Stimulated activated CD4-positive, alpha-beta T cell treated with anti-CD3 and anti-CD28 coated beads, Interleukin-4, amount 100 ng/mL, for 4 hours (primary cell): ENCODE measurements at regions not wholly inside any gene's neighbourhood (a gene's known extent, or its start where the extent isn't known, plus 50 kb on each side); places are given as distances from the start of the nearest gene placed in this dataset.

Experiments used
- DNase-seq, 2 experiments: peaks; one replicate each; pipeline ENCODE4 v3.0.0-alpha.2; 2020

DNA sequence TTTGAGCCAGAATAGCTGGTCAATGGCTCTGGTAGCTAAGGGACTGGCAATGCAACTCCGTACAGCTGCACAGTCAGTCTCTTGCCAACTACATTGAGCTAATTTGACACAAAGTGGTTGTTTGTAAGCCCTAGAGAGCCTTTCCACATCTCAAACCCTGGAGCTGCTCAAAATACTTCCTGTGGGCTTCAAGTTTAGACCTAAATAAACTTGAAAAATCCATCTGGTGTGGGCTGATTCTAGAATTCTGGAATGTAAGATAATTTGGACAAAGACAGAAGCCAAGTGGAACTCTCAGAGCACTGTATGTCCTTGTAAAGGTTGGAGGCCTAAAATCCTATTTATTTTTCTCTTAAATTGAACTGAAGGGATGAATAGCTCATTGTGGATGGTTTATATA is 380.8 kb downstream of the SPRY1 start:
- DNase-seq: no peak

DNA sequence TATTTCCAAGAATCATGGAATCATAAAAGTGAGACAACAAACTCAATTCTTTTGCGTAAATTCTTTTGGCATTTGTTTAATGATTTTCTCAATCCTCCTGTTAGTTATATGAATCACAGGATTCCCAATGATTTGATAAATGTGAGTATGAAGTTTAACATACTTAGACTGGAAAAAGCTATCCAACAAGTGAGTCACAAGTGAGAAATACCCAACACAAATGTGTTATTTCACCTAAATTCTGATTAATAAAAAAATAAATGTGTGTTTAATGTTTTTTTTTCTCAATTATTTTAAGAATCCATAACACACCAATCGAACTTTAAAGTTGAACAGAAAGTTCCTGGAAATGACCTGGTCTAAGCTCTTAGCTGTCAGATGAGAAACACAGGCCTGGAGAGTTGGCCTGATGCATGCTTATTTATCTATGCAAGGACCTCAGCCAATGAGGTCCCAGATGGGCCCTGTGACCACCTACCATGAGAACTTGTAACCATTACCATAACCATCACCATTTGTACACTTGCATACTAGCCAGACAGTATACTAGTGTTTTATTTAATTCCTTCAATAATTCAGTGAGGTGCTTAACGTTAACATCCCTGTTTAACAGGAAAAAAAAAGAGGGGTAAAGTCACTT is 386.7 kb downstream of the SPRY1 start:
- DNase-seq: no peak

DNA sequence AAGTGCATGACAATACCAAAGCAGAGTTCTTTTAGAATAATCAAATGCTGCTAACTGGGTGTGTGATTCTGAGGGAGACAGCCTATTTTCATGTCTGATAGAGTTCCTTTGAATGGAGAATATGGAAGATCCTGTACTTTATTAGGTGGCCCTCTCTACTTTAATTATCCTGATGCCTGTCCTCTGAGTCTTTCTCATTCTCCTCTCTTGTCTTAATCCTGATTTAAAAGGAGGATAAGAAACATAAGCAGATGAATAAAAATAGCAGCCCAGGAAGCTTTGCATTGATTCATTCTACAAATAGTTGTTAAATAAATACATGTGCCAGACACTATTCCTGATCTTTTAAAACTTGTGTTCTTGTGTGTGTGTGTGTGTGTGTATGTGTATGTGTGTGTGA is 387.3 kb downstream of the SPRY1 start:
- DNase-seq: no peak

DNA sequence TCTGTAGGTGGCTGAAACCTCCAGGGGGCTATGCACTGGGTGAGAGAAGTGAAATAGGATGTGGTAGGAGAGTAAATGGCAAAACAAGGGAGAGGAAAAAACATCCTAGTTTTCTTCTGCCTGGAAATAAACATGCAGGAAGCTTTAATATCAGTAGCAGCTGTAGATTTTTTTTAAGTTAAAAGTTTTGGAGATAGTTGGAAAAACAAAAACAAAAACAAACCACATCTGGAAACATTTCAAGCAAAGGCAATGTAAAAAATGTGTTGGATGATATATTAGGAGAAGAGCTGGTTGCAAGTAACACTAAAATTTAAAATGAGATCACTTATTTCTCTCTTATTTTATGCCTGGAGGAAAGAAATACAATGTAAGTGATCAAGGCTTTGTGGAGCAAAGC is 388.0 kb downstream of the SPRY1 start:
- DNase-seq: no peak

DNA sequence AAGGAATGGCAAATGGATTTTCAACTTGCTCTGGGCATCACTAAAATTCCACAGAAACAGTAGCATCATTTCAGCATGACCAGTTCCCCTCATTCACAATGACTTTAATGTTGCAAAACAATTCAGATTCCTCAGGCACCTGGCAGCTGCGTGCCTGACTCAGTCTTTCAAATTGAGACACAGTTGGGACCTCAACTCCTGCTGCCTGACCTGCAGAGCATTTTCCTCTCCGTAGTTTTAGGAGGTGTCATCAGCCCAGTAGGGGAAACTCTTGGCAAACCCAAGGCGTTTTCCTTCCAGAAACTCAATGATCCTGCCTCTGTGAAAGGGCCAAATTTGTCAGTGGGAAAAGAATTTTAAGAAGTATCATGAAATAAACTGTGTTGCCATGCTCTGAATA is 388.9 kb downstream of the SPRY1 start:
- no peak for DNase-seq

DNA sequence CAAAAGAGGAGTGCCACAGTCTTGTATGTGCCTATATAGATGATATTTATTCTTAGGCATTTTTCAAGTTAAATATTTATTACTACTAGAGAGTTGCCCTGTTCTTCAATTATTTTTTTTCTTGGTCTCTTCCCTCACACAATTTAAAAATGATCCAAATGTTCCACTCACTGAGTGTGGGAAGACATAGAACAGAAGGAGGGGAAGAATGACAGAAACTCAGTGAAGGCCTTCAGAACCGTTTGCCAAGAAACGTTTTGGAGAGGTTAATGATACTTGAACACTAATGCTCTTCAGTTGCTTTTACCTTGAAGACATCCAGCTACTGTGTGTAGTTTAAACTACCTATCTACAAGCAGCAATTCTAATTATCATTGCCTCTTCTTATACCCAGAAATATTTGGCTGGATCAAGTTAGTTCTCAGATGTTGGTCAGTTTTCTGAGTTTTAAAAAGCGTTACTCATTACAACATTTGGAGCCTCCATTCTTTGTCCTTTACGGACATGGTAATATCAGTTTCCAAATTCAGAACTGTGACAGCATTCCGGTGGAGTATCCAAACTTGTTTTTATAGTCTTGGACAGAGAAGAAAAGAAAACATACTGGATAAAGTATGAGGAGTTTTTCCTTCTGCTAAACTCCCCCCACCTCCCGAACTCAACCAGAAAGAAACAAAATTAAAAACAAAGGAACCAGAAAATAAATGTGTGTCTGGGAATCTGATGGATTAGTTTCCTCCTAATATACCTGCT is 389.7 kb downstream of the SPRY1 start:
- DNase-seq: no peak

DNA sequence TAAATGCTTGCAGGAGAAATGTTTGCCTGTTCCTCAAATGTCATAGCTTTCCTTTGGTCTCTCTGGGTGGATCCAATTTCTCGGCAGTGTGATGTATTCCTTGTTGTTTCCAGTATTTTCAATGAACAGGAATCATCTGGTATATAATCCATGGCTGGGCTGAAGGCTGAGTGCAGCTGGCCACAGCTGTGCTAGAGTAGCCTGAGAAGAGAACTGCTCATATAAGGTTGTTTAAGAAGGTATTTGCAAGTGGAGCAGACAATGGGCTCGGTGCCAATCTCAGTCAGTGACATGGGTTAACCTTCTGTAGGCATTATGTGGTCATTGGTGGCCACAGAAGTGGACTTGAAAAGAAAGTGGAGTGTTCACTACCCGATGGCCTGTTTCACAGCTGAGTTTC is 390.3 kb downstream of the SPRY1 start:
- no peak for DNase-seq

DNA sequence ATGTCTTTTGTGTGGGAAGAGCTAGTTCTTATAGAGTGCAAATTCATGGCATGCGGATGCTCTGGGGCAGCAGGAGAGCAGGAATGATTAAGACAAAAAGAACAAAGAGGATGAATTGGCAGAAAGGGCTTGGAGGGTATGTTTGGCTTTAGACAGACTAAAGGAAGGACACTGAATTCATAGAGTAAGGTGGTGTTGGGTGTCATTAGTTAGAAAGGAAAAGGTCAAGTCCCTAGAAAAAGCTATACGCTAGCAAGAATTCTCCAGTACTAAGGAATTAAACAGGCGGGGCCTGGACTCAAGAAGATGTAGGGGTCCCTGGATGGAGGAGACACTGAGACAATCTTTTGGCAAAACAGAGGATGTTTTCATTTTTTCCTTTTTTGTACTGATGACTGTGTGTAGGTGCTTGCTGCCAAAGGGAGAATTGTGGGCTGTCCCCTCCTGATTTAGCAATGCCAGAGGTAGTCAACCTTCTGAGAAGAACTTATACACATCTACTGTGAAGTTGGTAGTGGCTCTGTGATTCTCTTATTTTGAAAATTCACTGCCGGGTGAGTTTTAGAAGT is 391.0 kb downstream of the SPRY1 start:
- DNase-seq: no peak

DNA sequence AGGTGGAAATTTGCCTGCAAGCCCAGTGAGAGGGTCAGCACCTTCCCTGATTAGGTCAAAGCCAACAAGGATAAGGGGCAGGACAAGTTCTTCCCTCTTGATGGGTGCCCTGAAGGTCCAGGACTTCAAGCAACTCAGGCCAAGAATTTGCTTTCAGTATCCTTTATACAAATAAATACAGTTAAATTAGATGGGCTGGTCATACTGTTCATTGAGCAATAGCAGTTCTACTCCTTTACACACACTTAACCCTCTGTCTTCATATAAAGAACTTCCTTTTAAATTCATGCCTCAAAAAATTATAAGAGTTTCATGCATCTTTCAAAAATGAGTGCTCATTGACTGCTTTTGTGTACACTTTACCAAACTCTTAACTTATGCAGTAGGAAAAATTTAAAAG is 392.0 kb downstream of the SPRY1 start:
- DNase-seq: no peak

DNA sequence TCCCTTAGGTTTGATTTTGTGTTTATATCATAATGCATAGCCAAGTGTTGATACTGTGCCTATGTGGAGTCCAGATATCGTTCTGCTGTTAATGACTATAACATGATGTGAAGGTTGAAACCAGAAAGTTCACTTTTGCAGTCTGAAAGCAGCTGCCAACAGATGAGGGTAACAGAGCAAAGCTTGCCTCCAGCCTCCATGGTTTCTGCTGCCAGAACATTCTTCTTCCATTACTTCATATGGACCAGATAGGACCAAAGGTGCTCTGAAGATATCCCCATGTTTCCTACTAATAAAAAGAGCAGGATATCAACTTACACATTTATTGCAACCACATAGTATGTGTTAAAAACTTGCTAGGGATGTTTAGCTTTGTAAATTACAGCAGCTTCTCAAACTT is 394.1 kb downstream of the SPRY1 start:
- DNase-seq: no peak

DNA sequence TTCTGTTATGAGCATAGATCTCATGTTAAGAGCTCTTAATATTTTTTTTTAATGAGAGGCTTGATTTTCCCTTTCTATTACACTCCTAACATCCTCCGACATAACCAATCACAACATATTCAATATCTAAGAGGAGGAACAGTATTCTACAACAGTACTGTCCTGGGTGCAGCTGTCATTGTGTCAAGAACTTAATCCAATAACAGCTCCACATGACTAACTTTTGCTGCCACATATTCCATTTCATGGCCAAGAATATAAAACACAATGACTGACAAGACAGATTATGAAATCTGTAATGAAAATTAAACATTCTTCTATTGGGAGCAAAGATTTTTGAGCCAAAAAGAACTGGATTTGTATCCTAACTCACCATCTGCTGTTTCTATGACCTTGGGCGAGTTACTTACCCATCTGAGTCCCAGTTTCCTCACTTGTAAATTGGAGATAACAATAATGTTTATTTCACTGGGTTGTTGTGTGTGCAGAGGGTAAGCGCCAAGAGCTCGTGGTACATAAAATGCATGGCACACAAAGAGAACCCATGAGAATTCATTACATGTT is 405.6 kb downstream of the SPRY1 start:
- DNase-seq: no peak

DNA sequence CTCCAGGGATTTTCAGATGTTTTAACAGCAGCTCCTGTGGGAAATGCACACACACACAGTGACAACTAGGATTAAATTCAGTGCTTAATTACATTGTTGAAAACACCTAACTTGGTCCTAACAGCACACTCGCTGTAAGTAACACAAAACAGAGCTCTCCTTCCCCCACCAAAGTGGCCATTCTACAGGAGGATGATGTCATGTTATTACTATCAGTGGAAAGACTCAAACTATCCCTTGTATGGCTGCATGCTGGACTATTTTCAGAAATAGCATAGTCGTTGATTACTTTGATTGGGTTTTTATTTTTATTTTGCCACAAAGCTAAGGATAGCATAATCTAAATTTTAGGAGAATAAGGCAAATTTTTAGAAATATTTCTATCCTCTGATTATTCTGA is 406.3 kb downstream of the SPRY1 start:
- DNase-seq: no peak

DNA sequence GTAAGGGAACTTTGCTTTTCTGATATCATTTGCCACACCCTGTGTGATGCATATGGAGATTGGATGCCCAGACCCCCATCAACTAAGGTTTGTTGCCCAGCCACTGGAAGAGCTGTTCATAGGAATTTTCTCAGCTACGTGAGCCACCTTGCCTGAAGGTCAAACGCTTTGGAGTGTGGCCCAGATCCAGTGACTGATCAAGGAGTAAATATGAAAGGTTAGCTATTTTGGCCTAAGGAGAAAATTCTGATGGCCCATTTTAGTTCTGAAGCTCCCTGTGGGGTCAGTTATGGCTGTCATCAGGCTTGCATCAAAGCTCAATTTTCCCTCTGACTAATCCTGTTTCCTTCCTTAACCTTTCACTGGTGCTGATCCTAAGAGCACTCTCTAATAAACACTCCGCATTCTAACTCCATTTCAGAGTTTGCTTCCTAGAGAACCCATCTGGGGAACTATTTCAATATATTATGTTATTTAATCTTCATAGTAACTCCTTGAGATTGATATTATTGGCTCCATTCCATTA is 407.7 kb downstream of the SPRY1 start:
- DNase-seq: no peak

DNA sequence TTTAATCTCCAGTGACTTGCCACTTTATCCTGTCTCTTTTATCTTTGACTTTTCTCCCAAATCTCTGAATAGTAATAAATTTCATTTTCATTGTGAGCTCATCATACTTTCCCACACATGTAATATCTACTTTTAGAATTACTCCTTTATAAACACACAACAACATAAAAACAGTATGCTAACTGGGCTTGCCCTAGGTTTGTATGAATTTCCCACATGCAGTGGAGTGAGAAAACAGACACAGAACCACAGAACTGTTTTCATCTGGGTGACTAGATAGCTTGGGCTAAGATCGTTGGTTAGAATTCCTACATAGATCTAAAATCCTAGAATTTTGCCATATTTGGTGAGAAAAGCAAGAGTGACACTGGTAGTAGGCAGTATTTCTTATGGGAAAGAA is 409.5 kb downstream of the SPRY1 start:
- no peak for DNase-seq

DNA sequence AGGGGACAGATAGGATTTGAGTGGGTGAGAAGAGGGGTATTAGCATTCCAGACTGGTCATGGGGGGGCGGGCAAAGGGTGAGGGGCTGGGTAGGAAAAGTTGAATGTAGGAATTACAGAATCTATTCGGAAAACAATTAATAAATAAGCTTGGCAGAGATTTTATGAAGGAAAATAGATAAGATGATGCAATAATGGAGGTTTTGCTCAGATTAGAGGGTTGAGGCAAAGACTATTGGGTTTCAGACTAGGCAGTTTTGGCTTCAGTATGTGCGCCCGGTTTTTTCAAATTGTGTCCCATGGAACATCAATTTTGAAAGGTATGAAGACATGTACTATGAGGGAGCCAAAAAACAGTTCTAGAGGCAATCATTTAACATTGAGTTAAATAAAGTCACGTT is 410.6 kb downstream of the SPRY1 start:
- DNase-seq: no peak

DNA sequence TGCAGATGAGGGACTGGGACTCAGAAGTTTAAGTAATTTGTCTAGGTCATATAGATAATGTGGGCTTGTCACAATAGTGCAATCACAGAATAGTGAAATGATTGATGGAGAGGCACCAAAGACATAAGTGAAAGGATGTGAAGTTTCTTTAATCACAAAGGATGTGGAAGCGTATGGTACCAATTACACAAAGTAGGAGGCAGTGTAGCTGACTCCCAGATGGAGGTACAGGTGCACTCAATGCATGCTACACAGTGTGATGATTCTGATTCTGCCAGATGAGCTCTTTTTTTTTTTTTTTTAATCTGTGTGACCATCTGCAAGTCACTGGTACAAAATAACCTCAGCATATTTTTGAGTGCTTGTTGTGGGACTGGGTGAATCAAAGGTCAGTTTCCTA is 411.3 kb downstream of the SPRY1 start:
- DNase-seq: no peak

DNA sequence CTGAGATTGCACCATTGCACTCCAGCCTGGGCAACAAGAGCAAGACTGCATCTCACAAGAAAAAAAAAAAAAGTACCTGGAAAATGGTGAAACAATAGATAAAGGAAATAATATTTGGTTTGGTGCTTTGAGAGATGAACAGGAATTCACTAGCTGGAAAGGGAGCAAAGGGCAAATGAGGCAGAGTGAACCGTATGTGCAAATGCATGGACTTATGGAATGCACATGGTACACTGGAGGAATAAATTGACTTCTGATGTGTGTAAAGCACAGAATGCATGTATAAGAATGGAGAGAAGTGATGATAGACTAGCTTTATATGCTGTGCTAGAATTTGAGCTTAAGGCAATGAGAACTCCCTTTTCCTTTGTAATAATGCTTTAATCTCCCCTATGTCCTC is 413.3 kb downstream of the SPRY1 start:
- no peak for DNase-seq

DNA sequence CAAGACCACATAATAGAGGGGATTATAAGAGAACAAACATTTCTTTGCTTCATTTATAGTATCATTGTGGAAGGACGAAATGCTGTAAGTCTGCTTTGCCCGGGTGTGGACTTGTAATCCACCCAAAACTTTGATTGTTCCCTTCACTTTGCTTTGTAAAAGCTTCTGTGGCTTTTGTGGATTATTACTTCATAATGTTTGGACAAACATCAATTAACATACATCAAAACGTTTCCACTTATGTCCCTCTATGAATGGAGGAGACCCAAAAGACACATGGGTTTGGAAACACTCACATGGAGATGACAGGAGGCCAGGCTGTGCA is 415.4 kb downstream of the SPRY1 start:
- DNase-seq: no peak

DNA sequence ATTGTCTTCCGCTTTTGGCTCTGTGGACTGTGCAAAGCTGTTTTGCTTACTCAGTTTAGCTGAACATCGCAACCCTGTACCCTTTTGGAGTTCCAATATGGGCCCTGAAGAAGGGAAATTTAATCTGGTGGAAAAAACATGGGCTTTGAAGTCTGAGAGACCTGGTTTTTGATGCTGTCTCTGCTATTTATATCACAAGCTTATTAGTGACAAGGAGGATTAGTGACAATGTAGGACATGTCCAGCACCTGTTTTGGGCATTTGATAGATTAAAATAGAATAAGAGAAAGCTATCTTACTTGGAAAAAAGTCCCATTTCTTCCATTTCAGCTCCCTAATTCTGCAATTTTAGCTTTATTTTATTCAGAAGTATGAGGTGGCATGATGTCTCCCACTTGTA is 417.3 kb downstream of the SPRY1 start:
- DNase-seq: no peak

DNA sequence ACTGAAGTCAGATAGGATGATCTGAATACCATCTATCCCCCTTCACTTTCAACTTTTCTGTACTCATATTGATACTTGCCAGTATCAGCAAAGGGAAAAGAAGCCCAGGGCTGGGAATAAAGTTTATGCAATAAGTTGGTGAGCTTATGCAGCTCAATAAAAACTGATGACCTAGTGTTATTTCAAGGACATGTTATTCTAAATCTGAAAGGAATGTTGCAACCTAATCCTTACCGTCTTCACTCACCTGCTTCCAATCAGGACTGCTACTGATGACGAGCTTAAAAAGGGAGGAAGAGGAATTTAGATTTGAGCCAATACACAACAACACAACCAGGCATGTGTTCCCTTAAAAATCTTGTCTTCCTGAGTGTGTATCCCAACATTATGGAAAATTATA is 419.9 kb downstream of the SPRY1 start:
- no peak for DNase-seq

DNA sequence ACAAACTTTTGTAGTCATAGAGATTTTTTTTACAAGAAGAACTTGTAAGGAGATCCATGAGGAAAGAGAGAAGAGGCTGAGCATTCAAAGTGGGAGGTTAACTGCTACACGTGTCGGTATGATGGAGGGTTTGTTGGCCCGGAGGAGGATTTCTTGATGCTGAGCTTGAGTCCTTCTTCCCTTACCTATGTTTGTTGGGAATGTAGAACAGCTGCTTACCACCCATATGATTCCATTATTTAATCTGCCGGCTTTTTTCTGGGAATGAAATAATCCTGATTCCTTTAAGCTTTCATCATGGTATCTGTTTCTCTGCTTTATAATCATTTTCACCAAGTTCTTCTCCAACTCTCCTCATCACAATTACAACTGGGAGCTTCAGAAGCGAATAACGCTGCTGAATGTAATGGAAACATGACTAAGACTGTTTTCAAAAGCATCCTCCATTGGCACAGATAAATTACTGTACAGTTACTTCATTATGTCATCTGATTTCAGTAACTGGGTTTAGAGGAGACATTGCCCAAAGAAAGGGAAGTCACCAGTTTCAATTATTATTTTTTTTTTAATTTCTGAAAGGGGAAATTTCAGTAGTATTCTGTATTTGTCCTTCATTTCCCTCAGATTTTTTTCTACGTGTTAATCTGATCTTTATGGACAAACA is 420.6 kb downstream of the SPRY1 start:
- no peak for DNase-seq

DNA sequence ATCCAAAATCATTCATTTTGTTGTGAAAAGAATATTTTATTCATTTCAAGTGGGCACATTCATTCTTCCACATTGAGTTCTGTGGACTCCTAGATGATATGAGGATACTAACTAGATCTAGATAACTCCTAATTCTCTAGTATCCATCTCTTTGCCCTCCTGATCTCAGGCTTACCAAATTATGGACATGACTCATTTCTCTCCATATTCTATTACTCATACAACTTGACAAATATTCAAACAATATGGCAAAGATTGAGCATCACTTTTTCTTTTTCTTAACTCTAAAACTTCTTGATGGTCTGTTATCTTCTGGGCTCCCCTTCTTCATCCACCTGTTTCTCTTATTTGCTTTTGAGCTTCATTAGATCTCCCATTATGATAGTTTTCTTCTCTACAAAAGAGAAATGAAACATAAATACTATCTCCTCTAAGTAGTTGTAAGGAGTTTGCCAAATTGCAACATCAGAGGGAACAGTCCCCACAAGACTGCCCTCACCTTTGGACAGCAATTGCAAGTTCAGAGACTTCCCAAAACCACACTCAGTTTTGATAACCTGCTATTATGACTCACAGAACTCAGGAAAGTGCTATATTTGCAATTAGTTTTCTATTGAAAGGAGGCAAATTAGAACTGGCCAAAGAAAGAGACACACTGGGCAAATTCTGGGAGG is 422.9 kb downstream of the SPRY1 start:
- no peak for DNase-seq

DNA sequence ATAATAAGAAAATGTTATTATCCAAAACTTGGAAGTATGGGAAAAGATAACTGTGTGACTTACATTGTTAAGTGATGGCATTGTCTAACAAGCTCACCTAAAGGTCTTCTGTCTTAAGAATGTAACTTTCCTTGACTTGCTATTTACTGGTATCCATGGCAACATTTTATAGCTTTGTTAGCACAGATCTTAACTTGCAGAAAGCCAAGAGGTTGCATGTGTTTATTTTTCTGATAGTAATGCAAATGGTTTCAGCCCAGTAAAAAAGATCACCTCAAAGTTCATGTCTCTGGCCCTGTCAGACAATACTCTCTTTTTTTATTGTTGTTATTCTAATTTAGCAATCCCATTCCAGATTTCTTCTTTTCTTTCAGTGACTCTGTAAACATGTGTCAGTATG is 425.3 kb downstream of the SPRY1 start:
- no peak for DNase-seq
